GM23338 (cell line): ENCODE measurements at regions not wholly inside any gene's neighbourhood (a gene's known extent, or its start where the extent isn't known, plus 50 kb on each side); places are given as distances from the start of the nearest gene placed in this dataset.

Experiments
- ATAC-seq: fragments of 200-7000 bp; cut with Tn5 transposase; 3 replicates; pipeline ENCODE4 v1.9.1; 2020
- DNase-seq: peaks from one replicate; pipeline ENCODE4 v3.0.0-alpha.2; 2015; ENCODE audit warnings: low spot score
- H2AFZ ChIP-seq: fragments of 200-600 bp; sonication (generic); 2 replicates; pipeline ENCODE4 v1.8.0; 2016; ENCODE audit warnings: antibody characterized with exemption, mild to moderate bottlenecking, moderate library complexity
- H3F3A ChIP-seq: fragments of 200-600 bp; sonication (generic); replicated peaks from 2 replicates; pipeline ENCODE4 v1.8.0; 2017; ENCODE audit warnings: antibody characterized with exemption, mixed run types, low read depth
- H3K27ac ChIP-seq: fragments of 200-600 bp; sonication (generic); 2 replicates; pipeline ENCODE4 v1.6.1; 2016; ENCODE audit warnings: low read depth
- H3K27me3 ChIP-seq: fragments of 200-600 bp; sonication (generic); 2 replicates; pipeline ENCODE4 v1.8.0; 2016; ENCODE audit warnings: mild to moderate bottlenecking, mixed run types, moderate library complexity; ENCODE audit not compliant: insufficient read depth
- H3K36me3 ChIP-seq: fragments of 200-600 bp; sonication (generic); 2 replicates; pipeline ENCODE4 v1.8.0; 2016; ENCODE audit warnings: mild to moderate bottlenecking; ENCODE audit not compliant: insufficient read depth
- H3K4me1 ChIP-seq: fragments of 200-600 bp; sonication (generic); 2 replicates; pipeline ENCODE4 v1.8.0; 2016; ENCODE audit warnings: mild to moderate bottlenecking, moderate library complexity; ENCODE audit not compliant: insufficient read depth
- H3K4me2 ChIP-seq: fragments of 200-600 bp; sonication (generic); 2 replicates; pipeline ENCODE4 v1.7.1; 2017; ENCODE audit warnings: mixed run types
- H3K4me3 ChIP-seq: fragments of 200-600 bp; sonication (generic); 2 replicates; pipeline ENCODE4 v1.6.1; 2016; ENCODE audit warnings: mixed run types
- H3K79me2 ChIP-seq: fragments of 200-600 bp; sonication (generic); replicated peaks from 2 replicates; pipeline ENCODE4 v1.8.0; 2017; ENCODE audit warnings: mild to moderate bottlenecking; ENCODE audit not compliant: insufficient read depth
- H3K9me2 ChIP-seq: fragments of 200-600 bp; sonication (generic); 2 replicates; pipeline ENCODE4 v1.8.0; 2017; ENCODE audit not compliant: insufficient read depth
- H4K20me1 ChIP-seq: fragments of 200-600 bp; sonication (generic); replicated peaks from 2 replicates; pipeline ENCODE4 v1.8.0; 2017; ENCODE audit warnings: mild to moderate bottlenecking; ENCODE audit not compliant: insufficient read depth
- H3K27ac Mint-ChIP-seq: 2 replicates; pipeline ENCODE4 v1.8.0; 2020; ENCODE audit warnings: inconsistent platforms, mild to moderate bottlenecking, moderate library complexity, mixed read lengths
- H3K27me3 Mint-ChIP-seq: 3 replicates; pipeline ENCODE4 v1.8.0; 2022; ENCODE audit warnings: low read depth, mild to moderate bottlenecking, moderate library complexity, mixed read lengths, inconsistent platforms; ENCODE audit not compliant: insufficient read depth, poor library complexity
- H3K36me3 Mint-ChIP-seq: 3 replicates; pipeline ENCODE4 v1.8.0; 2021; ENCODE audit warnings: low read depth, mild to moderate bottlenecking, inconsistent platforms, moderate library complexity, mixed read lengths
- H3K4me1 Mint-ChIP-seq: 3 replicates; pipeline ENCODE4 v1.8.0; 2020; ENCODE audit warnings: mild to moderate bottlenecking, inconsistent platforms, mixed read lengths
- H3K4me3 Mint-ChIP-seq: 3 replicates; pipeline ENCODE4 v1.8.0; 2021; ENCODE audit warnings: moderate library complexity, mild to moderate bottlenecking, inconsistent platforms, mixed read lengths
- H3K9me3 Mint-ChIP-seq: 3 replicates; pipeline ENCODE4 v1.8.0; 2020; ENCODE audit warnings: moderate library complexity, mild to moderate bottlenecking, inconsistent platforms, mixed read lengths
- CREB1 ChIP-seq: fragments of 250-450 bp; sonication (Bioruptor Pico); IDR thresholded peaks from 2 replicates; pipeline ENCODE4 v1.5.0; 2020; ENCODE audit warnings: low read depth, mild to moderate bottlenecking, moderate library complexity
- EZH2 ChIP-seq: fragments of 200-600 bp; sonication (generic); IDR thresholded peaks from one replicate; pipeline ENCODE4 v1.8.0; 2017; ENCODE audit warnings: antibody characterized with exemption, mild to moderate bottlenecking, low read depth; ENCODE audit not compliant: unreplicated experiment
- EZH2phosphoT487 ChIP-seq: fragments of 200-600 bp; sonication (generic); IDR thresholded peaks from one replicate; pipeline ENCODE4 v1.8.1; 2018; ENCODE audit warnings: antibody characterized with exemption; ENCODE audit not compliant: unreplicated experiment
- JUNB ChIP-seq: IDR thresholded peaks from one replicate; pipeline ENCODE4 v1.6.1; 2016; ENCODE audit warnings: antibody characterized with exemption; ENCODE audit not compliant: unreplicated experiment
- NANOG ChIP-seq: IDR thresholded peaks from 2 replicates; pipeline ENCODE4 v1.6.1; 2016; ENCODE audit warnings: antibody characterized with exemption, borderline replicate concordance
- STAT1 ChIP-seq: IDR thresholded peaks from one replicate; pipeline ENCODE4 v1.6.1; 2016; ENCODE audit warnings: antibody characterized with exemption; ENCODE audit not compliant: unreplicated experiment
- ZNF114 ChIP-seq: fragments of 250-450 bp; sonication (Bioruptor Pico); IDR thresholded peaks from 2 replicates; pipeline ENCODE4 v1.5.0; 2020; ENCODE audit warnings: mild to moderate bottlenecking, moderate library complexity
- ZNF331 ChIP-seq: fragments of 250-450 bp; sonication (Bioruptor Pico); IDR thresholded peaks from 2 replicates; pipeline ENCODE4 v1.5.0; 2020; ENCODE audit warnings: low read depth, mild to moderate bottlenecking, moderate library complexity
- TF ChIP-seq, protein P1 (sequence below): IDR thresholded peaks from one replicate; pipeline ENCODE4 v1.6.1; 2018; ENCODE audit warnings: antibody characterized with exemption; ENCODE audit not compliant: unreplicated experiment
- TF ChIP-seq, protein P2 (sequence below), 2 experiments: fragments of 200-600 bp in 1 of 2; sonication (generic) in 1 of 2; conservative IDR thresholded peaks; 2 replicates each; pipeline versions ENCODE4 v1.5.1 to v1.6.1; 2016 to 2017; ENCODE audit warnings: antibody characterized with exemption in 2 of 2, low read depth in 2 of 2, mild to moderate bottlenecking in 2 of 2, moderate library complexity in 1 of 2
- TF ChIP-seq, protein P3 (sequence below): IDR thresholded peaks from 2 replicates; pipeline ENCODE4 v1.6.1; 2016; ENCODE audit warnings: antibody characterized with exemption

DNA sequence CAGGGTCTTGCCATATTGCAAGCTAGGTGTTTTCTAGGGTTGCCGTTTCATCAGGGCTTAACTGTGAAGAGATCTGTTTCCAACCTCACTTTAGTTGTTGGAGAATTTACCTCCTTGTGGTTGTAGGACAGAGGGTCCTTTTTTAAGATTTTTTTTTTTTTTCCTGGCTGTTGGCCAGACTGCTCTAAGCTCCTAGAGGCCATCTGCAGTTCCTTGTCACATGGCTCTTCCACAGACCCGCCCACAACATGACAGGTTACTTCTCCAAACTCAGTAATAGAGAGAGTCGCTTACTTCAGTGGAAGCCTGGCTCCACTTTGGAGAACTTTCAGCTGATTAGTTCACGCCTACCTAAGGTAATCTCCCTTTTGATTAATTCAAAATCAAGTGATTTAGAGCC is 543.7 kb downstream of the DMRTA1 start:
- no peaks in the 10 kb centered on the region for H3F3A ChIP-seq
- no peak overlapping the region for H3K4me2 ChIP-seq
- H3K27ac ChIP-seq: no peak overlapping the region
- no peaks in the 10 kb centered on the region for H3K79me2 ChIP-seq
- H3K27me3 ChIP-seq: no peaks in the 10 kb centered on the region
- Mint-ChIP-seq H3K4me3 (no peak overlapping the region), H3K36me3 (no peaks in the 10 kb centered on the region), H3K9me3 (no peaks in the 10 kb centered on the region), H3K27me3 (no peaks in the 10 kb centered on the region), H3K27ac (no peak overlapping the region), H3K4me1 (no peaks in the 10 kb centered on the region)
- H3K4me3 ChIP-seq: no peak overlapping the region
- no peaks in the 10 kb centered on the region for H4K20me1 ChIP-seq
- peak overlapping the region; percentile 86 for H2AFZ ChIP-seq
- no peak for TF ChIP-seq ZNF114 (CRISPR knock-in tag)
- TF ChIP-seq JUNB: no peak
- no peak for TF ChIP-seq CREB1 (CRISPR knock-in tag)
- no peak for TF ChIP-seq EZH2
- TF ChIP-seq EZH2phosphoT487: no peak
- no peak for TF ChIP-seq NANOG
- TF ChIP-seq, protein P1, sequence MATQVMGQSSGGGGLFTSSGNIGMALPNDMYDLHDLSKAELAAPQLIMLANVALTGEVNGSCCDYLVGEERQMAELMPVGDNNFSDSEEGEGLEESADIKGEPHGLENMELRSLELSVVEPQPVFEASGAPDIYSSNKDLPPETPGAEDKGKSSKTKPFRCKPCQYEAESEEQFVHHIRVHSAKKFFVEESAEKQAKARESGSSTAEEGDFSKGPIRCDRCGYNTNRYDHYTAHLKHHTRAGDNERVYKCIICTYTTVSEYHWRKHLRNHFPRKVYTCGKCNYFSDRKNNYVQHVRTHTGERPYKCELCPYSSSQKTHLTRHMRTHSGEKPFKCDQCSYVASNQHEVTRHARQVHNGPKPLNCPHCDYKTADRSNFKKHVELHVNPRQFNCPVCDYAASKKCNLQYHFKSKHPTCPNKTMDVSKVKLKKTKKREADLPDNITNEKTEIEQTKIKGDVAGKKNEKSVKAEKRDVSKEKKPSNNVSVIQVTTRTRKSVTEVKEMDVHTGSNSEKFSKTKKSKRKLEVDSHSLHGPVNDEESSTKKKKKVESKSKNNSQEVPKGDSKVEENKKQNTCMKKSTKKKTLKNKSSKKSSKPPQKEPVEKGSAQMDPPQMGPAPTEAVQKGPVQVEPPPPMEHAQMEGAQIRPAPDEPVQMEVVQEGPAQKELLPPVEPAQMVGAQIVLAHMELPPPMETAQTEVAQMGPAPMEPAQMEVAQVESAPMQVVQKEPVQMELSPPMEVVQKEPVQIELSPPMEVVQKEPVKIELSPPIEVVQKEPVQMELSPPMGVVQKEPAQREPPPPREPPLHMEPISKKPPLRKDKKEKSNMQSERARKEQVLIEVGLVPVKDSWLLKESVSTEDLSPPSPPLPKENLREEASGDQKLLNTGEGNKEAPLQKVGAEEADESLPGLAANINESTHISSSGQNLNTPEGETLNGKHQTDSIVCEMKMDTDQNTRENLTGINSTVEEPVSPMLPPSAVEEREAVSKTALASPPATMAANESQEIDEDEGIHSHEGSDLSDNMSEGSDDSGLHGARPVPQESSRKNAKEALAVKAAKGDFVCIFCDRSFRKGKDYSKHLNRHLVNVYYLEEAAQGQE: no peak
- TF ChIP-seq, protein P2, sequence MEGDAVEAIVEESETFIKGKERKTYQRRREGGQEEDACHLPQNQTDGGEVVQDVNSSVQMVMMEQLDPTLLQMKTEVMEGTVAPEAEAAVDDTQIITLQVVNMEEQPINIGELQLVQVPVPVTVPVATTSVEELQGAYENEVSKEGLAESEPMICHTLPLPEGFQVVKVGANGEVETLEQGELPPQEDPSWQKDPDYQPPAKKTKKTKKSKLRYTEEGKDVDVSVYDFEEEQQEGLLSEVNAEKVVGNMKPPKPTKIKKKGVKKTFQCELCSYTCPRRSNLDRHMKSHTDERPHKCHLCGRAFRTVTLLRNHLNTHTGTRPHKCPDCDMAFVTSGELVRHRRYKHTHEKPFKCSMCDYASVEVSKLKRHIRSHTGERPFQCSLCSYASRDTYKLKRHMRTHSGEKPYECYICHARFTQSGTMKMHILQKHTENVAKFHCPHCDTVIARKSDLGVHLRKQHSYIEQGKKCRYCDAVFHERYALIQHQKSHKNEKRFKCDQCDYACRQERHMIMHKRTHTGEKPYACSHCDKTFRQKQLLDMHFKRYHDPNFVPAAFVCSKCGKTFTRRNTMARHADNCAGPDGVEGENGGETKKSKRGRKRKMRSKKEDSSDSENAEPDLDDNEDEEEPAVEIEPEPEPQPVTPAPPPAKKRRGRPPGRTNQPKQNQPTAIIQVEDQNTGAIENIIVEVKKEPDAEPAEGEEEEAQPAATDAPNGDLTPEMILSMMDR (conservative IDR thresholded peaks at IDR 0.05; ENCODE audit: low read depth in 2 of 2): no peak
- TF ChIP-seq ZNF331 (CRISPR knock-in tag): no peak
- TF ChIP-seq, protein P3, sequence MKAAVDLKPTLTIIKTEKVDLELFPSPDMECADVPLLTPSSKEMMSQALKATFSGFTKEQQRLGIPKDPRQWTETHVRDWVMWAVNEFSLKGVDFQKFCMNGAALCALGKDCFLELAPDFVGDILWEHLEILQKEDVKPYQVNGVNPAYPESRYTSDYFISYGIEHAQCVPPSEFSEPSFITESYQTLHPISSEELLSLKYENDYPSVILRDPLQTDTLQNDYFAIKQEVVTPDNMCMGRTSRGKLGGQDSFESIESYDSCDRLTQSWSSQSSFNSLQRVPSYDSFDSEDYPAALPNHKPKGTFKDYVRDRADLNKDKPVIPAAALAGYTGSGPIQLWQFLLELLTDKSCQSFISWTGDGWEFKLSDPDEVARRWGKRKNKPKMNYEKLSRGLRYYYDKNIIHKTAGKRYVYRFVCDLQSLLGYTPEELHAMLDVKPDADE: no peak
- no peak for TF ChIP-seq STAT1
- ATAC-seq (peak; percentile 36; the same call in 1 of the 3 replicates), DNase-seq (peak; percentile 21)
- peaks cover 7% of the 10 kb centered on the region; the same call in 1 of the 2 replicates for H3K9me2 ChIP-seq
- H3K36me3 ChIP-seq: no peaks in the 10 kb centered on the region
- no peaks in the 10 kb centered on the region for H3K4me1 ChIP-seq
